K562 (cell line): ENCODE measurements at regions not wholly inside any gene's neighbourhood (a gene's known extent, or its start where the extent isn't known, plus 50 kb on each side); places are given as distances from the start of the nearest gene placed in this dataset.

Experiments
- CHD7 ChIP-seq: fragments of 200-600 bp; sonication (generic); IDR thresholded peaks from one replicate; pipeline ENCODE4 v1.6.1; 2012; ENCODE audit warnings: mild to moderate bottlenecking, low read depth, low read length, inconsistent platforms
- DIDO1 ChIP-seq: fragments of 450-650 bp; IDR thresholded peaks from 2 replicates; pipeline ENCODE4 v1.6.1; 2016; ENCODE audit warnings: low read depth, missing biosample characterization, missing genetic modification characterization
- GTF2A2 ChIP-seq: IDR thresholded peaks from 2 replicates; pipeline ENCODE4 v1.6.1; 2016; ENCODE audit warnings: mild to moderate bottlenecking, missing genetic modification characterization, missing compliant biosample characterization
- MCM3 ChIP-seq: fragments of 450-650 bp; IDR thresholded peaks from 2 replicates; pipeline ENCODE4 v1.6.1; 2016
- SMARCE1 ChIP-seq: fragments of 450-650 bp; IDR thresholded peaks from 2 replicates; pipeline ENCODE4 v1.7.1; 2016; ENCODE audit warnings: mild to moderate bottlenecking
- ZNF121 ChIP-seq: sonication (generic); formaldehyde crosslinking; conservative IDR thresholded peaks from 2 replicates; pipeline ENCODE4 v1.8.0; 2022; ENCODE audit warnings: missing genetic modification reagents
- TF ChIP-seq, protein P1 (sequence below): fragments of 450-650 bp; formaldehyde crosslinking; IDR thresholded peaks from 2 replicates; pipeline ENCODE4 v1.4.0; 2020; ENCODE audit warnings: mild to moderate bottlenecking, mixed read lengths

GRCh38 chr13:78998630-78999315 lies 339.8 kb upstream of the OBI1 start (continued):
- TF ChIP-seq CHD7, result no peak
- TF ChIP-seq SMARCE1, result no peak
- TF ChIP-seq, protein P1, sequence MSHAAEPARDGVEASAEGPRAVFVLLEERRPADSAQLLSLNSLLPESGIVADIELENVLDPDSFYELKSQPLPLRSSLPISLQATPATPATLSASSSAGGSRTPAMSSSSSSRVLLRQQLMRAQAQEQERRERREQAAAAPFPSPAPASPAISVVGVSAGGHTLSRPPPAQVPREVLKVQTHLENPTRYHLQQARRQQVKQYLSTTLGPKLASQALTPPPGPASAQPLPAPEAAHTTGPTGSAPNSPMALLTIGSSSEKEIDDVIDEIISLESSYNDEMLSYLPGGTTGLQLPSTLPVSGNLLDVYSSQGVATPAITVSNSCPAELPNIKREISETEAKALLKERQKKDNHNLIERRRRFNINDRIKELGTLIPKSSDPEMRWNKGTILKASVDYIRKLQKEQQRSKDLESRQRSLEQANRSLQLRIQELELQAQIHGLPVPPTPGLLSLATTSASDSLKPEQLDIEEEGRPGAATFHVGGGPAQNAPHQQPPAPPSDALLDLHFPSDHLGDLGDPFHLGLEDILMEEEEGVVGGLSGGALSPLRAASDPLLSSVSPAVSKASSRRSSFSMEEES (CRISPR knock-in tag), result no peak
- no peak for TF ChIP-seq ZNF121 (CRISPR knock-in tag)
- no peak for TF ChIP-seq MCM3
- no peak for TF ChIP-seq DIDO1 (tag)
- TF ChIP-seq GTF2A2 (tag), result no peak
